Tibial artery (tissue), 4 donors: ENCODE measurements at regions not wholly inside any gene's neighbourhood (a gene's known extent, or its start where the extent isn't known, plus 50 kb on each side); places are given as distances from the start of the nearest gene placed in this dataset.

Source experiments
- DNase-seq, 2 donors: peaks; one replicate each; pipeline ENCODE4 v3.0.0-alpha.2; 2019
- H3K27ac ChIP-seq, 2 donors: fragments of 200-600 bp; sonication (generic) in 1 of 2; 1 replicate in 1 of 2; 2 replicates in 1 of 2; pipeline ENCODE4 v1.5.1; 2018 to 2019; ENCODE audit warnings: mild to moderate bottlenecking in 1 of 2
- H3K27me3 ChIP-seq, 2 donors: fragments of 200-600 bp; sonication (generic) in 1 of 2; one replicate each; pipeline versions ENCODE4 v1.5.1 to v1.6.0; 2016 to 2019
- H3K36me3 ChIP-seq, 3 donors: fragments of 200-600 bp; sonication (generic) in 2 of 3; one replicate each; pipeline ENCODE4 v1.5.1; 2016 to 2019; ENCODE audit warnings: mild to moderate bottlenecking in 2 of 3
- H3K4me1 ChIP-seq, 4 donors: fragments of 200-600 bp; sonication (generic) in 2 of 4; 1 replicate in 3 of 4; 2 replicates in 1 of 4; pipeline ENCODE4 v1.5.1; 2016 to 2019
- H3K4me3 ChIP-seq, 2 donors: fragments of 200-600 bp; sonication (generic) in 1 of 2; 1 replicate in 1 of 2; 2 replicates in 1 of 2; pipeline ENCODE4 v1.5.1; 2018 to 2019; ENCODE audit warnings: mild to moderate bottlenecking in 2 of 2
- H3K9me3 ChIP-seq, 3 donors: fragments of 200-600 bp; sonication (generic) in 1 of 3; one replicate each; pipeline ENCODE4 v1.5.1; 2016 to 2019
- CTCF ChIP-seq, 2 experiments: fragments of 200-600 bp in 1 of 2; fragments of 450-650 bp in 1 of 2; IDR thresholded peaks; one replicate each; pipeline ENCODE4 v1.5.1; 2017 to 2019; ENCODE audit warnings: antibody characterized with exemption in 2 of 2, mild to moderate bottlenecking in 1 of 2, moderate library complexity in 1 of 2
- intact Hi-C: fragments of 100-400 bp; cut with DNase I; formaldehyde crosslinking; loops from one replicate; pipeline ENCODE4 v1.15.0; 2023; ENCODE audit warnings: low total_unique reads

GRCh38 chr21:15132781-15133180, 68.0 kb upstream of the NRIP1 start:
- no peak for TF ChIP-seq CTCF (IDR thresholded peaks at IDR 0.05)
- DNase-seq: no peak
- intact Hi-C loops: no loop called here

GRCh38 chr21:15134701-15135470, 70.1 kb upstream of the NRIP1 start:
- no peak overlapping the region for H3K27ac ChIP-seq

More at GRCh38 chr21:15132781-15133180, 68.0 kb upstream of the NRIP1 start:
- H3K4me3 ChIP-seq: no peak overlapping the region
- H3K9me3 ChIP-seq: no peaks in the 10 kb centered on the region
- H3K4me1 ChIP-seq: peaks cover 0 to 25% (median 1%) of the 10 kb centered on the region in 4 donors
- no peaks in the 10 kb centered on the region for H3K27me3 ChIP-seq
- no peak overlapping the region for H3K27ac ChIP-seq
- no peaks in the 10 kb centered on the region for H3K36me3 ChIP-seq

GRCh38 chr21:15135867-15136629, 71.2 kb upstream of the NRIP1 start:
- intact Hi-C loops: no loop called here
- no peaks in the 10 kb centered on the region for H3K36me3 ChIP-seq
- peaks cover 0 to 23% (median 8%) of the 10 kb centered on the region in 4 donors for H3K4me1 ChIP-seq

More at GRCh38 chr21:15134701-15135470, 70.1 kb upstream of the NRIP1 start:
- Histone ChIP-seq H3K27me3 (no peaks in the 10 kb centered on the region), H3K4me1 (peaks cover 0 to 21% (median 3%) of the 10 kb centered on the region in 4 donors), H3K36me3 (no peaks in the 10 kb centered on the region), H3K4me3 (no peak overlapping the region), H3K9me3 (no peaks in the 10 kb centered on the region)
- no peak for DNase-seq
- intact Hi-C loops: no loop called here
- TF ChIP-seq CTCF (IDR thresholded peaks at IDR 0.05): no peak

GRCh38 chr21:15138490-15138889, 73.7 kb upstream of the NRIP1 start:
- no peak overlapping the region for H3K4me3 ChIP-seq
- no peak for TF ChIP-seq CTCF (IDR thresholded peaks at IDR 0.05)
- no peaks in the 10 kb centered on the region for H3K9me3 ChIP-seq
- H3K27ac ChIP-seq: no peak overlapping the region
- H3K4me1 ChIP-seq: peaks cover 0 to 16% (median 7%) of the 10 kb centered on the region in 4 donors
- no peaks in the 10 kb centered on the region for H3K27me3 ChIP-seq
- DNase-seq: no peak
- intact Hi-C loops: no loop called here
- H3K36me3 ChIP-seq: no peaks in the 10 kb centered on the region

More at GRCh38 chr21:15135867-15136629, 71.2 kb upstream of the NRIP1 start:
- no peak for DNase-seq
- H3K27me3 ChIP-seq: no peaks in the 10 kb centered on the region
- no peak overlapping the region for H3K4me3 ChIP-seq
- H3K9me3 ChIP-seq: no peaks in the 10 kb centered on the region
- no peak for TF ChIP-seq CTCF (IDR thresholded peaks at IDR 0.05)
- no peak overlapping the region for H3K27ac ChIP-seq

- Histone ChIP-seq H3K4me1 (peaks cover 0 to 16% (median 7%) of the 10 kb centered on the region in 4 donors), H3K27me3 (no peaks in the 10 kb centered on the region), H3K27ac (no peak overlapping the region), H3K4me3 (no peak overlapping the region), H3K9me3 (no peaks in the 10 kb centered on the region), H3K36me3 (no peaks in the 10 kb centered on the region)
- intact Hi-C loops: no loop called here
- DNase-seq: no peak
- no peak for TF ChIP-seq CTCF (IDR thresholded peaks at IDR 0.05)
Observed at GRCh38 chr21:15139898-15140297, 75.1 kb upstream of the NRIP1 start.
